ENCODE measurements at regions not wholly inside any gene's neighbourhood (a gene's known extent, or its start where the extent isn't known, plus 50 kb on each side); places are given as distances from the start of the nearest gene placed in this dataset.

GRCh38 chr2:219949053-219949452, 321.6 kb downstream of the SLC4A3 start:
- Mint-ChIP-seq H3K27ac (no peak overlapping the region), H3K4me1 (no peaks in the 10 kb centered on the region), H3K4me3 (no peak overlapping the region), H3K36me3 (ENCODE audit: low read depth) (no peaks in the 10 kb centered on the region), H3K27me3 (peaks cover 11% of the 10 kb centered on the region), H3K9me3 (ENCODE audit: low read depth) (no peaks in the 10 kb centered on the region)
- no peak for ATAC-seq
- no peak for DNase-seq
- intact Hi-C loops (cut with DNase I, micrococcal nuclease) = no loop called here
- ChIA-PET CTCF (no interaction called here), POLR2A (no interaction called here)

DNA sequence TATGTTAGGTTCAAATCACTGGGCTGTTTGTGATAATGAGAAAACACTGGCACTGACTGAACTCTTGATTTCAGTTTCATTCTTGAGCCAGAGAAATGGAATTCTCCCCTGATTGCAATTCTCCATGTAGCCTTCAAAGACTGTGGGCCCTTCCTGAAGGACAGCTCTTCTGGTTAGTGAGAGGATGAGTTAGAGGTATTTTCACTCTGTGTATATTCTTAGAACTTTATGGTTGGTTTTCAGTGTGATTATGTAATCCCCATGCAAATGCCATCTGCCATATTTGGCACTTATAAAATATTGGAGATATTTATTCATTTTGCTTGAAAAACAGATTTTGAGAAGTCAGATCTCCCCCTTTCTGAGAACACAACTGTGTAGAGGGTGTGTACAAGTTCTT, 323.7 kb downstream of the SLC4A3 start:
- no peaks in the 10 kb centered on the region for H3K4me1 Mint-ChIP-seq
- peaks cover 3% of the 10 kb centered on the region for H3K9me3 Mint-ChIP-seq (ENCODE audit: low read depth)
- ChIA-PET CTCF (no interaction called here), POLR2A (no interaction called here)
- no peaks in the 10 kb centered on the region for H3K36me3 Mint-ChIP-seq (ENCODE audit: low read depth)
- H3K4me3 Mint-ChIP-seq = no peak overlapping the region
- peaks cover 9% of the 10 kb centered on the region for H3K27me3 Mint-ChIP-seq
- H3K27ac Mint-ChIP-seq = no peak overlapping the region
- DNase-seq (no peak), ATAC-seq (no peak)
- intact Hi-C loops (cut with DNase I, micrococcal nuclease) = no loop called here

DNA sequence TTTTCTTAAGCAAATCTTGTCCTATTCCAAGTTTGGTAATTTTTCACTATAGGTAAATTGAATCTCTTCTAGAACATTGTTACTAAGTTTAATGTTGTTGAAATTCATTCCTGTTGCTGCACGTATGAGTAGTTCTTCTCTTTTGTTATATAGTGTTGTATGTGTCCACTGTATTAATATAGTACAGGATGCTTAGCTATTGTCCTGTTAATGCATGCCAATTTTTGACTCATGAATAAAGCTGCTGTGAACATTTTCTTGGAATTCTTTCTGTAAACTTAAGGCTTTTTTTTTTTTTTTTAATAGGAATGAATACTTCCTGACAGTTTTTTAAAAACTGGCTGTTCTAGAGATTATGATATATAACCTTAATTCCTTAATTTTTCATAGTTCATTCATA, 326.9 kb downstream of the SLC4A3 start:
- ChIA-PET CTCF (interaction anchor here (0.6 kb wide), 1 partner anchor 1282 kb away, joined by 3 read pairs; no protein-coding TSS in a partner anchor), POLR2A (no interaction called here)
- H3K9me3 Mint-ChIP-seq (ENCODE audit: low read depth) = peaks cover 3% of the 10 kb centered on the region
- no peak for ATAC-seq
- peaks cover 4% of the 10 kb centered on the region for H3K27me3 Mint-ChIP-seq
- no peaks in the 10 kb centered on the region for H3K36me3 Mint-ChIP-seq (ENCODE audit: low read depth)
- no peaks in the 10 kb centered on the region for H3K4me1 Mint-ChIP-seq
- DNase-seq = no peak
- no peak overlapping the region for H3K4me3 Mint-ChIP-seq
- no peak overlapping the region for H3K27ac Mint-ChIP-seq
- intact Hi-C loops (cut with DNase I, micrococcal nuclease) = no loop called here

DNA sequence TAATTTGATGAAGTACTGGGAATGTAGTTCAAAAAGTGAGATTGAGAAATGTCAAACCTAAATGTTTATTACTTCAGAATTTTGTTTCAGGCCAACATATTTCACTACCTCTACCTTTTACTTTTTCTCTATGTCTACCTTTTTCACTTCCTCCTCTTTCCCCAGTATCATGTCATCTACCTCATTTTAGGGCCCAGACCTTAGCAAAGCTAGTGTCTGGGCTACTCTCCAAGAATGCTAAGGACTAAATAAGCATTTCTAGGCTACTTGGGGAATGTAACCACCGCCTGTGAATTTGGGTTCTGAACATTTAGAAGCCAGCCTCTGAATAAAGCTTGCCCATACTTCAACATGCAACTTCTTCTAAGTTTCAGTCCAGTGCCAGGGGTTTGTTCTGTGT, 330.4 kb downstream of the SLC4A3 start:
- H3K27ac Mint-ChIP-seq = no peak overlapping the region
- H3K27me3 Mint-ChIP-seq = peaks cover 2% of the 10 kb centered on the region
- no peak for ATAC-seq
- H3K9me3 Mint-ChIP-seq (ENCODE audit: low read depth) = peaks cover 3% of the 10 kb centered on the region
- intact Hi-C loops (cut with DNase I, micrococcal nuclease) = no loop called here
- H3K4me1 Mint-ChIP-seq = no peaks in the 10 kb centered on the region
- DNase-seq = no peak
- H3K4me3 Mint-ChIP-seq = no peak overlapping the region
- ChIA-PET POLR2A (no interaction called here), CTCF (no interaction called here)
- no peaks in the 10 kb centered on the region for H3K36me3 Mint-ChIP-seq (ENCODE audit: low read depth)

GRCh38 chr2:219958941-219959340, 331.5 kb downstream of the SLC4A3 start:
- ATAC-seq = no peak
- ChIA-PET POLR2A (no interaction called here), CTCF (interaction anchor here (1.2 kb wide), 1 partner anchor 9 kb away, joined by 4 read pairs; no protein-coding TSS in a partner anchor)
- Mint-ChIP-seq H3K9me3 (ENCODE audit: low read depth) (peaks cover 3% of the 10 kb centered on the region), H3K27me3 (peaks cover 5% of the 10 kb centered on the region), H3K27ac (no peak overlapping the region), H3K36me3 (ENCODE audit: low read depth) (no peaks in the 10 kb centered on the region), H3K4me1 (no peaks in the 10 kb centered on the region), H3K4me3 (no peak overlapping the region)
- intact Hi-C loops (cut with DNase I, micrococcal nuclease) = no loop called here
- DNase-seq = no peak

DNA sequence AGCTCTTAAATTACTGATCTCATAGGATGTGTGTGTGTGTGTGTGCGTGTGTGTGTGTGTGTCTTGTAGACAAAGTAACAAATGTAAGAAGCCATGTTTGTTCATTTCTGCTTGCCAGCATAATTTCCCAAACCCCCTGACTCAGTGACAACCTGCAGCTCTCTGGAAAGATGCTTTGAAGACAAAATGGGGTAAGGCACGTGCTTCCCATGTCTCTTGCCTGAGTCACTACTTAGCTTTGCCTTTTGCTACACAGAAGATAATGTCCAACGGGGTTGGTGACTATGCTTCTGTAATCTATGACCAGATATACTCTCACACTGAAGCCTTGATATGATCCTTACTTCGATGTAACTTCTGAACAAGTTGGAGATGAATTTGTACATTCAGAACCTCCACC, 332.0 kb downstream of the SLC4A3 start:
- Mint-ChIP-seq H3K4me1 (no peaks in the 10 kb centered on the region), H3K27me3 (peaks cover 3% of the 10 kb centered on the region), H3K9me3 (ENCODE audit: low read depth) (peaks cover 2% of the 10 kb centered on the region), H3K4me3 (no peak overlapping the region), H3K27ac (no peak overlapping the region), H3K36me3 (ENCODE audit: low read depth) (no peaks in the 10 kb centered on the region)
- ChIA-PET POLR2A (no interaction called here), CTCF (interaction anchor here (1.2 kb wide), 1 partner anchor 9 kb away, joined by 4 read pairs; no protein-coding TSS in a partner anchor)
- DNase-seq (no peak), ATAC-seq (no peak)
- intact Hi-C loops (cut with DNase I, micrococcal nuclease) = no loop called here

DNA sequence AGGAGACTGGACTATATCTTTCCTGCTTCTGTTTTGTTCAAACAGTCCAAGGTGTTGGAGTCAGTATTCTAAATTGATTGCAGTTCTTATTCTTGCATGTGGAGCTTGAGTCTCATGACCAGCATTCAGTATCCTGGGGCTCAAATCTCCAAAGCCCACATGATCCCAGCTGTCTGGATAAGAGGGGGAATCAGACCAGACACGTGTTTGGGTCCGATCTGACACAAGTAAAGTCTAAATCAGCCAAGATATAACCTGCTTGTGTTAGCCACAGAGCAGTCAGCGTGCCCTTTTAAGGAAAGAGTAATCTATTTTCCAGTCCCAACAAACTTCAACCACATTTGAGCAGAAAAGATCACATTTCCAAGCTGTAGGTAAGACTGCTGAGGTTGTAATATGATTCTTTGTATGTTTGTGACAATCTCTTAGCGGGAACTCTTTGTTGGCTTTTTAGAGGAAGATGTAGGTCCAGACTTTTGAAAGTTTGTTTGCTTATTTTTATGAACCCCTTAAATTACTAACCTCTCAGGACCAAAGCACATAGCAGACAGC, 334.6 kb downstream of the SLC4A3 start:
- CTCF ChIA-PET = no interaction called here
- ATAC-seq (no peak), DNase-seq (no peak)
- Mint-ChIP-seq H3K36me3 (ENCODE audit: low read depth) (no peaks in the 10 kb centered on the region), H3K27ac (no peak overlapping the region), H3K4me1 (no peaks in the 10 kb centered on the region), H3K9me3 (ENCODE audit: low read depth) (no peaks in the 10 kb centered on the region), H3K4me3 (no peak overlapping the region), H3K27me3 (peaks cover 5% of the 10 kb centered on the region)
- POLR2A ChIA-PET = no interaction called here
- intact Hi-C loops (cut with DNase I, micrococcal nuclease) = no loop called here

- Mint-ChIP-seq H3K27me3 (peaks cover 8% of the 10 kb centered on the region), H3K27ac (no peak overlapping the region), H3K4me1 (no peaks in the 10 kb centered on the region), H3K4me3 (no peak overlapping the region), H3K36me3 (ENCODE audit: low read depth) (no peaks in the 10 kb centered on the region), H3K9me3 (ENCODE audit: low read depth) (no peaks in the 10 kb centered on the region)
- no peak for ATAC-seq
- ChIA-PET POLR2A (no interaction called here), CTCF (interaction anchor here (0.7 kb wide), 1 partner anchor 1062 kb away, joined by 3 read pairs; no protein-coding TSS in a partner anchor)
- DNase-seq = no peak
- intact Hi-C loops (cut with DNase I, micrococcal nuclease) = no loop called here
Observed at GRCh38 chr2:219962801-219963200, 335.4 kb downstream of the SLC4A3 start.

GRCh38 chr2:219965287-219966194, 338.1 kb downstream of the SLC4A3 start:
- Mint-ChIP-seq H3K27me3 (peaks cover 8% of the 10 kb centered on the region), H3K36me3 (ENCODE audit: low read depth) (no peaks in the 10 kb centered on the region), H3K27ac (no peak overlapping the region), H3K9me3 (ENCODE audit: low read depth) (no peaks in the 10 kb centered on the region), H3K4me1 (no peaks in the 10 kb centered on the region), H3K4me3 (no peak overlapping the region)
- ChIA-PET CTCF (interaction anchor here (0.6 kb wide), 1 partner anchor 177 kb away, joined by 3 read pairs; no protein-coding TSS in a partner anchor), POLR2A (no interaction called here)
- intact Hi-C loops (cut with DNase I, micrococcal nuclease) = no loop called here
- DNase-seq (no peak), ATAC-seq (no peak)

DNA sequence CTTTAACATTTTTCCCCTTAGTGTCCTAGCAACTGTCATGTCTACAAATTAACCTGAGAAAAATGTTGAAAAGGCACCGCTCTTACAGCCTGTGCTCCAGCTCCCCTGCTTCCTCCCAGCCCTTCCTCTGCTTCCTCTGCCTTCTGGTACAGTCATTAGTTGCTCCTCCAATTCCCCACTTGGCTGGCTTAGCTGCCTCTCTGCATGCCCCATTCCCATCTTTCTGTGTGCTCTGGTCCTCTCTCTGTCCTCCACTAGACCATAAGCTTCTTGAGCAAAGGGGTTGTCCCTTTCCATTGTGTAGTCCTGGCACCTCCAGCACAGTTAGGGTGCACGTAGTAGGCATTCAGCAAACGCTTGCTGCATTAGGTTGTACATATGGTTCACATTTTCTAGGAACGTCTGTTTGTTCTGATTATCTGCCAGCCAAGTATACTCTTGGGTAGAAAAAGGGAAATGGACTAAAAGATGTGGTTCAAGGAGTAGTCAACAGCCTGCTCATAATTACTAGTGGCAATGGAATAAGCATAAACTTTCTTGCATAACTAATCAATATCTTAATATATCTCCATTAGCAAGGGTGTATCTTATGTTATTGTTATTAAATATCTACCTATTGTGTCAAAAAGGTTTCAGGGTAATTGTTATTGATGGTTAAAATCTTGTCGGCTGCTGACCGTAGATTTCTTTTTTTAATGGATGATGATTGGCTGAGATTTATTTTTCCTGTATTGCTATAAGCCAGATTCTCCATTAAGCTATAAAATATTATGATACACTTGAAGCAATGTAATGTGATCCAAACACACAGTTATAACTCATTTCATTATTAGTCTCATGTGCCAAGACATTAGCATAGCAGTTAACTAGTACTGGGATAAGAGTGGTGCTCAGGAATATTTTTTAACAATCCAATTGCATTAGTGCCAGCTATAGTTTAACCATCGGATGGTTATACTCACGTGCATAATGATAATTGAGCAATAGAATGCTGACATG, 340.1 kb downstream of the SLC4A3 start:
- ATAC-seq = no peak
- H3K9me3 Mint-ChIP-seq (ENCODE audit: low read depth) = no peaks in the 10 kb centered on the region
- H3K27ac Mint-ChIP-seq = no peak overlapping the region
- CTCF ChIA-PET = interaction anchor here (1.0 kb wide), 1 partner anchor 8 kb away, joined by 4 read pairs; no protein-coding TSS in a partner anchor
- no peak for DNase-seq
- no peaks in the 10 kb centered on the region for H3K36me3 Mint-ChIP-seq (ENCODE audit: low read depth)
- no peaks in the 10 kb centered on the region for H3K4me1 Mint-ChIP-seq
- peaks cover 8% of the 10 kb centered on the region for H3K27me3 Mint-ChIP-seq
- H3K4me3 Mint-ChIP-seq = no peak overlapping the region
- intact Hi-C loops (cut with DNase I, micrococcal nuclease) = no loop called here
- POLR2A ChIA-PET = no interaction called here

- POLR2A ChIA-PET = no interaction called here
- Mint-ChIP-seq H3K4me3 (no peak overlapping the region), H3K36me3 (ENCODE audit: low read depth) (no peaks in the 10 kb centered on the region), H3K27ac (no peak overlapping the region), H3K27me3 (peaks cover 5% of the 10 kb centered on the region), H3K4me1 (no peaks in the 10 kb centered on the region), H3K9me3 (ENCODE audit: low read depth) (no peaks in the 10 kb centered on the region)
- intact Hi-C loops (cut with DNase I, micrococcal nuclease) = no loop called here
- CTCF ChIA-PET = interaction anchor here (1.0 kb wide), 1 partner anchor 10 kb away, joined by 4 read pairs; no protein-coding TSS in a partner anchor
- no peak for DNase-seq
- no peak for ATAC-seq
Observed at GRCh38 chr2:219968685-219969345, 341.4 kb downstream of the SLC4A3 start.
